ENCODE measurements at regions not wholly inside any gene's neighbourhood (a gene's known extent, or its start where the extent isn't known, plus 50 kb on each side); places are given as distances from the start of the nearest gene placed in this dataset.
"Not testable (repeated sequence)": the region's sequence is repeated elsewhere in the genome, so short reads cannot be mapped to it uniquely, and the experiment has no call there.

DNA sequence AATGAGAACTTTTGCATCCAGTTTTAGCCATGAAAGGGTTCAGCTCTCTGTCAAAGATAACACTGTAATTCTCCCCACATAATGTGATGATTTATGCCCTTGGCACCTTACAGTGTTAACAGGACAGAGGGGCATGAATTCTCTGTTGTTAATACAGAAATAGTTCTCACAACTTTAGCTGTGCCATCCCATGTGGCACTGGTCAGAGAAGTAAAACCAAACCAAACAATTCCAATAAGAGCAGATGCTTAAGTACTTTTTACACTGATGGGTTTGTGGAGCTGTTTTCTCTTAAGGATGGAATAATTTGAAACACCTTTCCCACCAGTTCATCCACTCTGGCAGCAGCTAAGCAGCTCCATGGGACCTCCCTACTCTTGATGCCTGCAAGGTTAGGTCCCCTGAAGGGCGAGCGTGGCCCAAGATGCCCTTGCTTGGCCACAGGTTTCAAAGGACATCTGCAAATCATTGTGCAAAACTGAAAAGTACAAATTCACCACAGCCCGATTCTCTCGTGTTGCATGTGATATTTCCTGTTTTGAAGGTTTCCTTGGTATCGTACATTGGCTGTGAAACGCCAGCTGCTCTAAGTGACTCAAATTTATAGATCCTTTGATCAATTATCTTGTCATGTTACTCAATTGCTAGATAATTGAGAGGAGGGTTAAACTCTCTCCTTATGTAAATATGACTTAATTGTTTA is 82.5 kb upstream of the CREB5 start:
- no peak for DNase-seq (ENCODE audit: low read depth)

GRCh38 chr7:28330384-28331070 is 81.8 kb upstream of the CREB5 start:
- DNase-seq (ENCODE audit: low read depth), result no peak

DNA sequence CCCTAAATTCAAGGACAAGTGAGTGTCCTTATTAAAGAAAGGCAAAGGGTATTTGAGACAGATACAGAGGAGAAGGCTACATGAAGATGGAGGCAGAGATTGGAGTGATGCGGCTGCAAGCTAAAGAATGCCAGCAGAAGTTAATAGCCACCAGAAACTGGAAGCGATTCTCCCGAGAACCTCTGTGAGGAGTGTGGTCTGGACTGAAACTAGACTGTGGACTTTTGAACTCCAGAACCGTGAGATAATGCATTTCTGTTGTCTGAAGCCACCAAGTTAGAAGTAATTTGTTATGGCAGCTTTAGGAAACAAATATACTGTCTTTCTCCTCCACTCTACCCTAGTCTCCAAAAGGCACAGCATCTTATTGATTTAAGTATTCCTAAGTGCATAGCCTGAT is 80.3 kb upstream of the CREB5 start:
- DNase-seq (ENCODE audit: low read depth), result no peak

GRCh38 chr7:28333548-28333947 is 78.8 kb upstream of the CREB5 start:
- DNase-seq (ENCODE audit: low read depth), result not testable (repeated sequence)

DNA sequence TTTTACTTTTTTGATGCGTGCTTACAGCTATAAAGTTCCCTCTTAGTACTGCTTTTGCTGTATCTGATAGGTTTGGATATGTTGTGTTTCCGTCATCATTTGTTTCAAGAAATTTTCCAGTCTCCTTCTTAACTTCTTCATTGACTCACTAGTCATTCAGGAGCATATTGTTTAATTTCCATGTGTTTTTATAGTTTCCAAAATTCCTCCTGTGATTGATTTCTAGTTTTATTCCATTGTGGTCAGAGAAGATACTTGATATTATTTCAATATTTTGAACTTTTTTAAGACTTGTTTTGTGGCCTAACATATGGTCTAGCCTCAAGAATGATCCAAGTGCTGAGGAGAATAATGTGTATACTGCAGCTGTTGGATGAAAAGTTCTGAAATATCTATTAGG is 75.5 kb upstream of the CREB5 start:
- no peak for DNase-seq (ENCODE audit: low read depth)

- DNase-seq (ENCODE audit: low read depth), result no peak
These were observed 74.3 kb upstream of the CREB5 start for GRCh38 chr7:28338041-28338440.

DNA sequence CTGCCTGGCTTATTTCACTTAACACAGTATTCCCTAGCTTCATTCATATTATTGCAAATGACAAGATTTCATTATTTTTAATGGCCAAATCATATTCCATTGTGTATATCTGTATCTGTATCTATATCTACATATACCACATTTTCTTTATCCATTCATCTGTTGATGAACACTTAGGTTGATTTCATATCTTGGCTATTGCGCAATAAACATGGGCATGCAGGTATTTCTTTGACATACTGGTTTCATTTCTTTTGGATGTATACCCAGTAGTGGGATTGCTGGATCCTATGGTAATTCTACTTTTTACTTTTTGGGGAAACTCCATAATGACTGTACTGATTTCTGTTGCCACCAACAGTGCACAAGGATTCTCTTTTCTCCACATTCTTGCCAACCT is 68.9 kb upstream of the CREB5 start:
- no peak for DNase-seq (ENCODE audit: low read depth)

- DNase-seq (ENCODE audit: low read depth), result no peak
These were observed 66.1 kb upstream of the CREB5 start for GRCh38 chr7:28346256-28346655.

- no peak for DNase-seq (ENCODE audit: low read depth)
These were observed 65.5 kb upstream of the CREB5 start for GRCh38 chr7:28346676-28347363.

GRCh38 chr7:28347475-28348318 is 64.6 kb upstream of the CREB5 start:
- DNase-seq (ENCODE audit: low read depth), result no peak

- no peak for DNase-seq (ENCODE audit: low read depth)
These were observed 63.7 kb upstream of the CREB5 start for GRCh38 chr7:28348636-28349035.

DNA sequence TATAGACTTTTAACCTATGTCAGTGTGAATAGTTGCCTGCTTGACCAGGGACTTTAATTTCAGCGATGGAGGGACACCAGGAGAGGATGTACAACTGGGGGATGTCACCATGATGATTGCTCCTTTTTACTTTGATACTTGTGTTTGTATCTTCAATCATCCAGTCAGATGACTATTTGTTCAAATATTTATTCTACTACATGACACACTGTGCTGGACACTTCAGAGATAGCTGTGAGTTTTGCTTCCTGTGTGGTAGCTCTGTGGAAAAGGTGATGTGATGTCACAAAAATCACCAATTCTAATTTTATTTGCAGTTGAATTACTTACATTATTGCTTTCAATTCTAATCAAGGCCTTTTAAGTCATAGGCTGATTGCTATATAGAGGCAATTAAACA is 62.7 kb upstream of the CREB5 start:
- no peak for DNase-seq (ENCODE audit: low read depth)

- DNase-seq (ENCODE audit: low read depth), result no peak
These were observed 61.7 kb upstream of the CREB5 start for GRCh38 chr7:28350662-28351061.

GRCh38 chr7:28351450-28351849 is 60.9 kb upstream of the CREB5 start:
- DNase-seq (ENCODE audit: low read depth), result no peak

DNA sequence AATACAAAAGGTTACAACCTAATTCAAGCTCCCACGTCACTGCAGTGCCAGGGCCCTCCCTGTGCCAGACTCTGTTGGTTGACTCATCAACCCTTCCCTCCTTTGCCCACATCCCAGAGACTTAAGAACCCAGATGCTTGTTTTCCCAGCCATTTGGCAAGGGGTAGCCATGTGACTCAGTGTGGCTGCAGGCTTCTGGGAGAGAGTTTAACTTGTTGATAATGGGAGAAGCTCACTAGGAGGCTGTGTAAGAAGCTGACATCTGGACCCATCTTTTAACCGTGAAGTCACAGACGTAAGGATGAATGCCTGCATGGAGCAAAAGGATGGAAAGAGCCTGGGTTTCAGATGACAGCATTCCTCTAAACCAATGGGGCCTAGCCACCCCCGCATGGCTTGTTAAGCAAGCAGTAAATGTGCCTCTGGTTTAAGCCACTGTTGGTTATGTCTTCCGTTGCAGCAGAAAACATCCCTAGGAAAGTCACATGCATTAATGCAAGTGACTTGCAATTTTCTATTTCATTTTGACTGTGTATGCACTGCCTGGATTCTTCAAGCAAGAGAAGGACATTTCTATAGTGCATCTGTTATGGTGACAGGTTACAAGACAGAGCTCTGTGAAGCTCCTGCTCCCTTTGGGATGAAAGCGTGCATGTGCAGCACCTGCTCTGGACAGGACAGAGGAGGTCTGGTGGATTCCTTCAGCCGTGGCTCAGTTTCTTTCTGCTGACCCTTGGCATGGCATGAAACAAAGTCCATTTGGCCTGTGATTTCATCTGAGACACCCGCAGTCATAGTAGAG is 57.5 kb upstream of the CREB5 start:
- DNase-seq (ENCODE audit: low read depth), result no peak

- DNase-seq (ENCODE audit: low read depth), result no peak
These were observed 56.5 kb upstream of the CREB5 start for GRCh38 chr7:28355635-28356319.

- DNase-seq (ENCODE audit: low read depth), result no peak
These were observed 55.7 kb upstream of the CREB5 start for GRCh38 chr7:28356619-28357018.

DNA sequence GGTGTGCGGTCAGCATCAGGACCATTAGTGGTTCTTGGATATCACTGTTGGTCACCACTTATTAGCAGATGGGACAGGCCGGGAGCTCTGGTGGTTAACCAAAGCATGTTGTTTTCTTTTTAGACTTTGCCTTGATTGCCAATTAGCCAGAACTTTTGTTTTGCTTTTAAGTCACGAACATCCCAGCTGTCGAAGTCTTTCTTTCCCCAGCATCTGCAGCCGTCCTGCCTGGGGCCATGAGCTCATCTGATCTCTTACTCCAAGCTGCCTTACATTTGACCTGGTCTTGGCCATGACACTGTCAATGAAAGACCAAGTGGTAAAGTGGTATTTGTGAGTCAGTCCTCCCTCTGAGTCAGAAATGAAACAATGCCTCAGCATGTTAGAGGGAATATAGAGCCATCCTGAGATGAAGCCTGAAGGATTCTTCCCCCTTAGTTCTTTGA is 53.9 kb upstream of the CREB5 start:
- no peak for DNase-seq (ENCODE audit: low read depth)

DNA sequence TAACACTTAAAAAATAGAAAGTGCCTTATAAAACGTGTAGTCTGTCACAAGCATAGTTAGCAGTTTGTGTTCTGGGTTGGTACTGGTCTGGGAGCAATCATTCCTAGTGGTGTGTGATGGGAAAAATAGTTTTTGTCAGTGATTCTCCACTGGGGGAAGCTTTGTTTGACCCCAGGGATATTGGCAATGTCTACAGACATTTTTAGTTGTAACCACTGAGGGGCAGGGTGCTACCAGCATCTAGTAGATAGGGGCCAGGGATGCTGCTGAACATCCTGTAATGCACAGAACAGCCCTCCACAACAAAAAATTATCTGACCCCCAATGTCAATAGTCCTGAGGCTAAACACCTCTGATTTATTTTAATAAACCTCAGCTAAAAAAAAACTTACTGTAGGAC is 51.6 kb upstream of the CREB5 start:
- DNase-seq (ENCODE audit: low read depth), result no peak

GRCh38 chr7:28361551-28361950 is 50.8 kb upstream of the CREB5 start:
- no peak for DNase-seq (ENCODE audit: low read depth)

DNA sequence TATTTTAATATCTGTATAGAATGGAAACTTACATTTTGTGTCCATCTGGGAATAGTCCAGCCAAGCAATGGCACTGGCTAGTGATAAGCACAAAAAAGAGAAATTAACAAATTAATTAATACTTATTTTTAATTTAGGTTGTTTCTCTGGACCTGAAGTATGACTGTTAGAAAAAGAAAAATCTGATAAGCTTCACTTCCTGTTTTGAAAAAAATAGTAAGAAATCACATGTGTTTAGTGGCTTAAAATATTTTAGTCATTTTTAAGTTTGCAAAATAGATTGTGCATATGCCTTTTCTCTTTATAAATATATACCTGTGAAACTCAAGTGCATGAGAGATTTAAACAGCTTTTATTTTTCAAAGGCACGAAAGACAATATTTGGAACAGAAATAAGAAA is 50.1 kb upstream of the CREB5 start:
- DNase-seq (ENCODE audit: low read depth), result no peak

Measured in stimulated activated CD8-positive, alpha-beta memory T cell treated with anti-CD3 and anti-CD28 coated beads, Interleukin-15, amount 100 ng/mL, for 24 hours (primary cell).